A172 (cell line): ENCODE measurements at regions not wholly inside any gene's neighbourhood (a gene's known extent, or its start where the extent isn't known, plus 50 kb on each side); places are given as distances from the start of the nearest gene placed in this dataset.

Experiments
- DNase-seq: peaks from one replicate; pipeline ENCODE4 v3.0.0-alpha.2; 2015; ENCODE audit warnings: low spot score

DNA sequence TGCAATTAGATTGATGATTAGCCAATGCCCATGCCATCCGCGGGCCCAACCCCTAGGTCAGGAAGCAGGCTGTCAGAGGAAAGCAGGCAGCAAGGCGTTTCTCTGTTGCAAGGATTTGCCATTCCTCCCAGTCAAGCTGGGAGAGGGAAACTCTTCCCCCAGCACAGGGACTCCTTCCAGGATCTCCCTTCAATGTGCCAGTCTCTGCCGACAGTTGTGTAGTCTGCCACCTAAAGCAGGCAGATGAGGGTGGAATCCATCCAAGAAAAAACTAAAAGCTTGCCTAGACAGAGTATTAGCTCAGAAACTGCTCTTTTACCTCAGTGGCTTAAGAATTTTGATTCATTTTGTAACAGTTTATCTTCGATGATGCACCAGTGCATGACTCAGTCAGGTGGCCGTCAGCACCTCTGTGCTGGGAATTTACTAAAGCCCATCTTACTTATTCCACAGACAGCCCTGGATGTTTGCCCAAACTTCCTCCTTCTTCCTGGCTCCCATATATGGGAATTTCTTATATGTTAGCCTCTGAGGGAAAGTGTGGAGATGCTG is 501.5 kb upstream of the THBS1 start:
- DNase-seq = peak; percentile 88

DNA sequence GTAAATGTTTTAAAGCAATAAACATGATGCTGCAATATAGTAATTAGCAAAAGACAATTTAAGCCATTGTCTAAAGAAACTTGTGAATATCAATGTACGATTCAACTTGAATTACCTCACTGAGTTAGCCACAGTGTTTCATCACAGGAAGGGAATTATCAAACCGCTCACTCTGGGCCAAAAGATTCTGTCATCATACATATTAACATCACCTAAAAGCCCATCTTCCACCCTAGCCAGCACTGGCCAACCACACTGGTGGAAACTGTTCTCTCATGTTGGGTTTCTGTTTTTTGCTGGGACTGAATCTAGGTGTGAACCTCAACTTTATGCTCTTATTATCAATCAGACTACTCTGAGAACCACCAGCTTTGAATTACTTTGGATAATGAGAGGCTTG is 497.7 kb upstream of the THBS1 start:
- no peak for DNase-seq

DNA sequence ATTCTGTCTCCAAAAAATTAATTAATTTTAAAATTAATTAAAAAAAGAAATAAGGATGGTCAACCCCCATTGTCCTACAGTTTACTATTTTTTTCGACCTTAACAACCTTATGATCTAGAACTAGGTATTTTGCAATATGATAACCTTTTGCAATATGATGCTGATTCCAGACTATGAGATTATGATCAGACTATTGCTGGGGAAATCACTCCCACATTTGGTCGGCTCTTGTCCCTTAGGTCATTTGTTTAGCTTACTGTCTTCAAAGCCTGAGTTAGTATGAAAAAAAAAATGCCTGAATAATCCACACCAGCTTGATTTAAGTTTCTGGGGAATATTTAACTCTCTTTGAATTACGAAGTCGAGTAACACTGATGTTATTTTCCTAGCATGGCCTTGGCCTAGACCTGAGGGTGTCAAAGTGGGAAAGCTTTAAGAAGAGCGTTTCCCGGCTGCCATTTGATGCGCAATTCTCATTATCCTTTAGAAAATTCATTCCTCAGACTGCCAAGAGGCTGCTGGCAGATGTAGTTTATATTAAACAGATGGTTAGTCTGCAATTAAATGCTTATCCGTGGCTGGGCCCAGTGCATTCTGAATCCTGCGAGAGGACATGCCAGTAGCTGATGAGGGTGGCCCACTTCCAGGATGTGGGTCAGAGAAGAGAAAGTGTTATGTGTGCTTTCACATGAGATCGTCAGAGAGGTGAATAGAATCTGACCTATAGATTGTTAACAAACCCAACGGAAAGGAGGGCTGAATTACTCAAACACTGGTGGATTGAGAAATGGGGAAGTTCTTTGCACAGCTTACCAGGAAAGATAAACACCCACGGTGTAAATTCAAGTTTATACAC is 496.0 kb upstream of the THBS1 start:
- peak; percentile 31 for DNase-seq

DNA sequence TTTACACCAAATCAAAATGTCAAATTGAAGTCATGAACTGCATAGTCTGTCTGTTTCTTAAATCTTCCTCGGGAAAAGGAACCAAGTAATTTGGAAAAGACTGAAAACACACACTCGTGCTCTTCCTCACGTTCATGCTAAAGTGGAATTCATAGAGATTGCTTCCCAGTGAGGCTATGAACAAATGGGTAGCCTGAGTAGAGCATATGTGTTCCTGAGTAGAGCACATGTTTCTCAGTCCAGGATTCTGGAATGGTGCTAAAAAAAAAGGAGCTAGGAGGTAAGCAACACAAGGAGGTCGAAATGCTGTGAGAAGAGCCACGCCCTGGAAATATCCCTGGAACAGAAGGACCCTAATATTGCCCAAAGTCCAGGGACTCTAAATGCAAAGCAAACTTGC is 494.2 kb upstream of the THBS1 start:
- DNase-seq = no peak

DNA sequence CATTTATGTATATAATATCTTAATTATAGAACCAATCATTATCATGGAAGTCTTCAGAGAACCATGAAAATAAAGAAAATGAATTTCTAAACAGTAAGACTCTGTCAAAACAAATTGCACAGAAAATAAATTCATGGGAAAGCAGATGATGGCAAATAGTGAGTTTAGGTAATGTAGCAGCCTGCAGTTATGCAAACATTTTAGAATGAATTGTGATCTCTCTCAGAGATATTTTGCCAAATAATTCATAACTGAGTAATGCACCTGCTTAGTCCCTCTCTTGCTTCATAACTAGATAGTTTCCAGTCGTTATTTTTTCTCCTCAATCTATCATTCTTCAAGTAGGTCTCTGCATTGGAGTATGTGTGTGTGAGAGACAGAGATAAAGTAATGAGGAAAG is 492.7 kb upstream of the THBS1 start:
- DNase-seq = no peak

DNA sequence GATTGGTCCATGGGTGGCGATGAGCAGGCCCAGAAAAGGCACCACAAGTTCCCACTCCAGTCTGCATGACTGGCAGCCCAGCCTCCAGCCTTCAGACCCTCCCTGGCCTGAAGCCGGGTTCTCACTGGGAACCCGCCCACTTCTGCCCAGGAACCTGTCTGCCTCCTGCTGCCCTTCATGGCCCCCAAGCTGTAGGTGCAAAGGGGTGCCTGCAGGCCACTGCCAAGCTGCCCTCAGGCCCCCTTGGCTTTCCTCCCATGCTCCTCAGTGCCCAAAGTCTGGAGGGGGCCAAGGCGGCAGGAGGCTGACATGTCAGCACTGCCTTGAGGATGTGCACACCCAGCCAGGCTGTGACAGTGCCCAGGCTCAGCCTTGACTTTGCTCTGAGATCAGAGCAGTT is 488.5 kb upstream of the THBS1 start:
- DNase-seq = no peak

DNA sequence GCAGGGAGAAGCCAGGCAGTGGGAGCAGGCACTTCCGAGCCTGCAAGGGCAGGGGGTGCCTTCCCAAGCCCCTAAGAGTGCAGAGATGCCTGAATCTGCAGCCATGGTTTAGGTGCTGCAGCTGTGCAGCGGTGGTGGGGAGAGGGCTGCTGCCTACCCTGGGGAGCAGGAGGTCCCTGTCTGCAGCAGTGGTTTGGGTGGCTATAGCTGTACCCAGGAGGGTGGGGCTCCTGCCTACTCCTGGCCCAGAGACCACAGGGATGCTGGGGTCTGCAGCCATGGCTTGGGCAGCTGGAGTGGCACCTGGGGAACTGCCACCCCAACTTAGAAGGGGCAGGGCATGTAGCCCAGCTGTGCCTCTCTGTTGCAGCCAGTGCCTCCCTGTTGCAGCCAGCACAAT is 488.1 kb upstream of the THBS1 start:
- DNase-seq = no peak

DNA sequence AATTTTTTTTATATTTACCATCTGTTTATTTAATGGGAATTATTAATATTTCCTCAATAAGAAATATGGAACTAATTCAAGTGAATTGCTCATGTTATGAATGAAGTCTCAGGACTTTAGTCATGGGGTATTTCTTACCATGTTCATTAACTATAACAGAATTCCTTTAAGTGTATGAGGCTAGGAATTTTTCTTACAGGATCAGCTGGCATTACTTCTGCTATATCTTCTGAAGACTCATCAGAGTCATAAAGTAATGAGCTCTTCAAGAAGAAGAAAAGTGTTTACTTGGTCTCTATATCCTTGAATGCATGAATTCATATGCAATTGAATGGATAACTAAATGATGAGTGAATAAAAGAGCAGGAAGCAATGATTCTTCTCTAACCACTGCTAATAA is 486.8 kb upstream of the THBS1 start:
- DNase-seq = no peak

DNA sequence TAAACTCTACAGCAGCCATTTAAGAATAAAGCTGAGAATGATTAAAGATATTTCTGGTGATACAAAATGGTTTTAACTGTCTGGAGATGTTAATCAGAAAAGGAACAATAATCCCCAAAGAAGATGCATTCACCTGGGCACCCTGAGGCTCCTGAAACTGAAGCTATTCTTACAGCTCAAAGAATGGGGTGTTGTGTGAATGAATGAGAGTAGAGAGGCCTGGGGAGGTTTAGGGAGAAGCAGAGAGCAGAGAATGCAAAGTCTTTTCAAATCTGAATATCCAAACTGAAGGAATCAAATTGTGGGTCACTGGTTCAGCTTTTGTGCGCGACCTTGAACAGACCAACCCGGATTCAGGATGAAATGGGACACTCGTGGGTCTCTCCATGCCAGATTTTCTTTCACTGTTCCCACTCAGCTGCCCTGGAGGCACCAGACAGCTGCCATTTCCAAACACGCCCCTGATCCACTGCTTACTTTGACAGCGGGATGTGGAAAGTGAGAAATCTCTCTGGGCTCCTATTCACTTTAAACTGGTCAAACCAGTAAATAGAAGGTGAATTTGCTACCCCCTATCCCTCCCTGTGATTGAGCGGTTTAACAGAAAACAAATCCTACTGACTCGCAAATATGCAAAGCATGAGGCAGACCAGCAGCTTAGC is 485.5 kb upstream of the THBS1 start:
- no peak for DNase-seq

DNA sequence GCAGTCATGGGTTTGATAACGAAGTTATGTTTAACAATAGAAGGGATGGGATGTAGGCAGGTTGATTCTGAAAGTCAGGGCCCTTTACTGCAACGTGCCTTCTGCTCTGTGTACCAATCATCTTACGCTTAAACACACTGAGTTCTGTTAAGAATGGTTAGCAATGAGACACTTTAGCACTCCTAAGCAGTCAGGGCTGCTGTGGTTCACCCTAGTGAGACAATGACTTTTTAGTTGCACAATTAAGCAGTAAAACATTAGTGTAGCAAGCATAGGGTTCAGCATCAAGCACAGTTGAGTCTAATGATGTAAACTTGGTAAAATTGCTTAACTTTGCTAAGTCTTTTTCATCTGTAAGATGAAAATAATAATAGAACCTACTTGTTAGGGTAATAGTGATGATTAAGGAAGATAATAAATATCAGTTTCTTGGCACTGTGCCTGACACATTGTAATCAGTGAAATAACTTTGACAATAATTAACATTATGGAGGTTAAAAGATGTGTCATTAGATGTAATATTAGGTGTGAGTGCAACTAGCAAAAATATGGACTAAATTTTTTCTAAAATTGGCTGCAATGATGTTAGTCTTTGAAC is 484.2 kb upstream of the THBS1 start:
- no peak for DNase-seq

DNA sequence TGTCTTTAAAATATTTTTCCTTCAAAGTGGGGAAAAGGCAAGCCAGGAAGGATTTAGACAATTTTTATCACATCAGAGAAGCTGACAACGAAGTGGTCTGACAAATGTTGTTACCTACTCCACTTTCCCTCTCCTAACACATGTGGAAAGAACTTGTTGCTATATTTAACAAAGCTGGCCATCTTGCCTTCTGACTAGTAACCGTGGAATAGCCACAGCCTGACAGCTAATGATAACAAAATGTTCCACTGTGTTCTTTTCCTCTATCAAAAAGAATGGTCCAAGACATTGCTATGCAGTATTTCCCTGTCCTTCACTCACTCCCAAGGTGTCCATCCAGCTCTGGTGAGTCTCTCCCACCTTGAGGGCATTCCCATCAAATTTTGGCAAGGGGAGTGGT is 481.4 kb upstream of the THBS1 start:
- DNase-seq = no peak

DNA sequence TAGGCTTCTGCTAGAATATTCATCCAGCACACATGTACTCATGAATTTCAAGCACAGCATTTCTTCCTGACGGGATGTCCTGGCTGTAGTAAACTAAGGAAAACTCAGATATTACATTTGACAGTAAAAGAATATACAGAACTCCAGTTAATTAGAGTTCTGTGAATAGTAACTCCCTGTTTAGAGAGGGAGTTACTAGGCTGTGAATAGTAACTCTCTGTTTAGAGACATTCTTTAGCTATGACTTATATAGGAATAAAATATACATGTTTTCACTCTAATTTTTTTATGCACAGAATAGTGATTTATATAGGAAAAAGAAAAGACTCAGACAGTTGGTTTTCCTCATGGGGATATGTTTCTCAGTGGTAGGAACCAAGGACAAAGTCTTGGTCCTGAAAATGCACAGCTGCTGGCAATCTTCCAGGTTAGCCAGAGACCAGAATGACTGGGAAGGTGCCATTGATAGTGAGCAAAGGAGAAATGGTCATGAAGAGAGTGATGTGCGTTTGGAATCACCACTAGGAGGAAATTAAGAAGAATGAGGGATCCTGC is 480.7 kb upstream of the THBS1 start:
- no peak for DNase-seq

DNA sequence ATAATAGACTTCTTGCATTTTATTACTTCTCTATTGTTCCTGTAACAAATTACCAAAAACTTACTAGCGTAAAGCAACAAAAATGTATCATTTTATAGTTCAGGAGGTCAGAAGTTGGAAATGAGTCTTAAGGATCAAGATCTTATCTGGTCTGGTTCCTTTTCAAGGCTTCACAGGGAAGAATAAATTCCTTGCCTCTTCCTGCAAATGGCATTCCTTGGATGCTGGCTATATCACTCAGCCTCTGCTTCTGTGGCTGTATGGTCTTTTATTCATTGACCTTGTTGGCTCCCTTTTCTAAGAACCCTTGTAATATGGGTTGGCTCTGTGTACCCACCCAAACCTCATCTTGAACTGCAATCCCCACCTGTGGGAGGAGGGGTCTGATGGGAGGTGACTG is 478.4 kb upstream of the THBS1 start:
- no peak for DNase-seq

DNA sequence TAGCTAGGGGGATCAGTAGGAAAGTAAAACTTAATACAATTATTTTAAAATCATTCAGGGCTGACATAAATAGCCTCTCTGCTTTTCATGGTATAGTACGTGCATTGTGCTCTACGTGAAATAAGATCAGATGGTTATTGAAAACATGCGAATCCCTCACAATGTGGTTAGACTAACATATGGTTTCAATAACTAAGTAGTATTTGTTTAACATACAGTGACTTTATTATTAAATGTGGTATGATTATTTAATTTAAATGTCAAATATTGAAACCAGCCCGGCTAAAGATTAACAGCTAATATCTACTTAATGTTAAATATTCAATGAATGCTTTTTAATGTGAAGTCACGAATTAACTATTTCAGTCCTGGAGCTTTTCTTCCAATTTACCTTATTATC is 473.9 kb upstream of the THBS1 start:
- no peak for DNase-seq

DNA sequence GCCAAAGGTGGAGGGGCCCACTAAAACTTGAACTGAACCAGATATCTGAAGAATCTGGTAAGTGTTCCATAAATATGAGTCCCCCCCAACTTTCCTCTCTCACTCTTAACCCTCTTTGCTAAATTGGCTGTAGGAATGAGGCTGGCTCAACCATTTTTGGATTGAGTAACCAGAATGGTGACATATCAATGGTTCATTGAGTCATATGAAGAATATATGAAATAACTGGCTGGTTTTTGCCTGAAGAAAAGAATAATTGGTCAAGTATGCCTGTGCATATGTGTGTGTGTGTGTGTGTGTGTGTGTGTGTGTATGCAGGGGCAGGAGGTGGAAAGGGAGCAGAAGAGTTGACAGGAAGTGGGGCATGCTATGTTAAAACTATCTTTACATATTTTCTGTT is 472.9 kb upstream of the THBS1 start:
- no peak for DNase-seq

DNA sequence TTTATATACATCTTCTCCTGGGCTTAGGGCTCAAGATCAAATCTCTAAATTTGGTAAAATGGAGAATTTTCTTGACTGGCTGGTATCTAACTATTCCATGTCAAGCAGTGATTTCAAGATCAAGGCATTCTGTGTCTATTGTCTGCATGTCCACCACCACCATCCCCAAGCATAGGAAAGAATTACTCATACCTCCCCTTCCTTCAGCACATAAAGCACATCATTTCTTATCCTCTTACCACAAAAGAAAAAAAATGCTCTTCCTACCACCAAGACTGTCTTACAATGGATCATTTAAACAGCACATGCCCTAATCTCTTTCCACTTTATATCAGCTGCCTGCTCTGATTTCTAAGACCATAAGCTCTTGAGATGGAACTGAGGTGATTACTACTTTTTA is 470.5 kb upstream of the THBS1 start:
- no peak for DNase-seq

DNA sequence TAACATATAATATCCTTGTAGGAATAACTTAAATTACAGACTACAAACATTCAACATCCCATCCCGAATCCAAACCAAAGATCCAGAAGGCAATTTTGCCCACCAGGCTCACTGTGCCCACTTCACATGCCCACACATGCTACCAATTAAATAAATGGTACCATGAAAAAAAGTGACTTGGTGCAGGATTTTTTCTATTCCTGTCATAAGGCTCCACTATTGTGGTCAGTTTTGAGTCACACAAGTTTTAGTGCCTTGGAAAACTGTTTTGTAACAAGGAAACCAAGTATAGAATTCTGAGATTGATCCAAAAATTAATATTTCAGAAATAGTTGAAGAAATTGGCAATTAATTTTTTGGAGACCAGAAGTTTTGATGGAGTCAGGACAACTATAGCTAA is 470.1 kb upstream of the THBS1 start:
- no peak for DNase-seq

DNA sequence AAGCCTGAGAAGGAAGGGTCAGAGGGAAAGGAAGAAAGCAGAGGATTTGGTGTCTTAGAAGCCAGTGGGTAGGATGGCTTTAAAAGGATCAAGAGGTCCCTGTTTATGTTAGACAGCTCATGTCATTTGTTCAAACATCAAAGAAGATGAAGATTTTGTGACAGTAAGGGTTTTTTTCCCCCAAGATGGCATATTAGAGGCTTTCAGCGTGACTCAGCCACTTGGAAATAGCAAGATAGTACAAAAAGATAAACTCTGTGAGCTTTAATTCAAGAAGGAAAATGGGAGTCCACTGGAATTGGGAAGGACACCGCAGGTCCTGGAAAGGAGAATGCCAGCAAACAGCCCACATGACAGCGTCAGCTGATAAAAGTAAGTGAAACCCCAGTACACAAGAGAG is 467.1 kb upstream of the THBS1 start:
- DNase-seq = no peak

DNA sequence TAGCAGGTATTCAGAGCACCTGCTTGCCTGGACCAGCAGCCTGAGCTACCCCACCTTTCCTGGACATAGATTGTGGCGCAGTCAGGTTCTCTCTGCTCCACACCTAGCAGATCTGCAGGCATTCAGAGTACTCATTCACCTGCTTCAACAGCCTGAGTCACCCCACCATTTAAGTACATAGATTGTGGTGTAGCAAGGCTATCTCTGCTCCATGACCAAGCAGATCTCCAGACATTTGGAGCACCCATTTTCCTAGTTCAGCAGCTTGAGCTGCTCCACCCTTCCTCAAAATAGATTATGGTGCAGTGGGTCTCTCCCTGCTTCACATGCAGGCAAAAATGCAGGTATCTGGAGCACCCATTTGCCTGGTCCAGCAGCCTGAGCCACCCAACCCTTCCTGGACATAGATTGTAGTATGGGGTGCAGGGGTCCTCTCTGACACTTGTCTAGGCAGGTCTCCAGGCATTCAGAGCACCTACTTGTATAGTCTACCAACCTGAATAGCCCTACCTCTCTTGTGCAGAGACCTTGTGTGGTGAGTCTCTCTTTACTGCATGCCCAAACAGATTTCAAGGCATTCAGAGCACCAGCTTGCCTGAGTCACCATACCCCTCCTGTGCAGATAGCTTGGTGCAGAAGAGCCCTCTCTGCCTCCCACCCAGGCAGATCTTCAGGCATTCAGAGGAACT is 466.0 kb upstream of the THBS1 start:
- no peak for DNase-seq

DNA sequence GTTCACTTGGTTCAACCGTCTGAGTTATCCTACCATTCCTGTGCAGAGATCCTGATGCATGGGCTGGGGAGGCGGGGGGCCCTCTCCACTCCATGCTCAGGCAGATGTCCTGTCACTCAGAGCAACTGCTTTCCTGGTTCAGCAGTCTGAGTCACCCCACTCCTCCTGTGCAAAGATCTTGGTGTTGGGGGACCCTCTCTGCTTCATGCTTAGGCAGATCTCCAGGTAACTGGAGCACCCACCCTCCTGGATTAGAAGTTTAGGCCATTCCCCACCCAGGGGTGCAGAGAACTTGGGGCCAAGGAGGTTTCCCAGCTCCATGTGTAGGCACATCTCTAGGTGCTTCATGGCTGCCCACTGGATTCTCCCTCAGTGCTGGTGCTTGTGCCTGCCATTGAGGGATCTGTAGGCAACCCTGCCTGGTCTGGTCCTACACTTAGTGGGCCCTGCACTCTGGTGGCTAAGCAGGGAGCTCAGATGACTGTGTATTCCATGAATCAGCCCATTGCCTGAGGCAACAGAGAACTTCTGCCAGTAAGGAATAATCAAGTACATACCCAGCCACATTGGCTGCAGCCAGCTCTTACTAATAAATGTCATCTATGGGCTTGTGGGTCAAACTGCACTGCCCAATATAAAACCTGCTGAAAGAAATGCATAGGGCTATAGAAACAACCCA is 465.4 kb upstream of the THBS1 start:
- no peak for DNase-seq

DNA sequence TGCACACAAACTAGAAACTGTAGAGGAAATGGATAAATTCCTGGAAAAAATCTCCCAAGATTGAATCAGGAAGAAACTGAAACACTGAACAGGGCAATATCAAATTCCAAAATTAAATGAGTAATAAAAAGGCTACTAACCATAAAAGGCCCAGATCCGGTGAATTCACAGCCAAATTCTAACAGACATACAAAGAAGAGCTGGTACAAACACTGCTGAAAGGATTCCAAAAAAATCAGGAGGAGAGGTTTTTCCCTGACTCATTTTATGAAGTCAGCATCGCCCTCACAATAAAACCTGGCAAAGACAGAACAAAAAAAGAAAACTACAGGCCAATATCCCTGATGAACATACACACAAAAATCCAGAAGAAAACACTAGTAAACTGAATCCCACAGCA is 462.4 kb upstream of the THBS1 start:
- peak; percentile 66 for DNase-seq
